ENCODE measurements at regions not wholly inside any gene's neighbourhood (a gene's known extent, or its start where the extent isn't known, plus 50 kb on each side); places are given as distances from the start of the nearest gene placed in this dataset.
"Not testable (repeated sequence)": the region's sequence is repeated elsewhere in the genome, so short reads cannot be mapped to it uniquely, and the experiment has no call there.

GRCh38 chr1:195327361-195327760 is 1280.9 kb downstream of the KCNT2 start:
- no peak for DNase-seq

GRCh38 chr1:195326325-195326724 is 1281.9 kb downstream of the KCNT2 start:
- DNase-seq: no peak

GRCh38 chr1:195325181-195325580 is 1283.1 kb downstream of the KCNT2 start:
- DNase-seq: no peak

- DNase-seq: no peak
Observed at GRCh38 chr1:195306281-195306680, 1302.0 kb downstream of the KCNT2 start.

- DNase-seq: no peak
Observed at GRCh38 chr1:195294911-195295310, 1313.3 kb downstream of the KCNT2 start.

GRCh38 chr1:195278644-195279043 is 1329.6 kb downstream of the KCNT2 start:
- DNase-seq: no peak

- DNase-seq: no peak
Observed at GRCh38 chr1:195275710-195276109, 1332.5 kb downstream of the KCNT2 start.

- no peak for DNase-seq
Observed at GRCh38 chr1:195251900-195252299, 1356.3 kb downstream of the KCNT2 start.

- DNase-seq: no peak
Observed at GRCh38 chr1:195243492-195243891, 1364.7 kb downstream of the KCNT2 start.

GRCh38 chr1:195241066-195241465 is 1367.2 kb downstream of the KCNT2 start:
- no peak for DNase-seq

GRCh38 chr1:195238313-195238712 is 1369.9 kb downstream of the KCNT2 start:
- DNase-seq: no peak

GRCh38 chr1:195236991-195237889 is 1371.0 kb downstream of the KCNT2 start:
- DNase-seq: no peak

- DNase-seq: no peak
Observed at GRCh38 chr1:195218428-195219212, 1389.6 kb downstream of the KCNT2 start.

GRCh38 chr1:195202241-195202640 is 1406.0 kb downstream of the KCNT2 start:
- DNase-seq: no peak

- no peak for DNase-seq
Observed at GRCh38 chr1:195200772-195201171, 1407.5 kb downstream of the KCNT2 start.

- DNase-seq: no peak
Observed at GRCh38 chr1:195197116-195197515, 1411.1 kb downstream of the KCNT2 start.

- no peak for DNase-seq
Observed at GRCh38 chr1:195195423-195196057, 1412.7 kb downstream of the KCNT2 start.

- DNase-seq: no peak
Observed at GRCh38 chr1:195193134-195193533, 1415.1 kb downstream of the KCNT2 start.

- no peak for DNase-seq
Observed at GRCh38 chr1:195188821-195189220, 1419.4 kb downstream of the KCNT2 start.

GRCh38 chr1:195186544-195186943 is 1421.7 kb downstream of the KCNT2 start:
- DNase-seq: no peak

- DNase-seq: no peak
Observed at GRCh38 chr1:195185736-195186135, 1422.5 kb downstream of the KCNT2 start.

- DNase-seq: no peak
Observed at GRCh38 chr1:195185321-195185720, 1422.9 kb downstream of the KCNT2 start.

- DNase-seq: no peak
Observed at GRCh38 chr1:195173753-195174152, 1434.5 kb downstream of the KCNT2 start.

GRCh38 chr1:195159795-195160194 is 1448.4 kb downstream of the KCNT2 start:
- not testable (repeated sequence) for DNase-seq

Data from HCEC 1CT (cell line).